ENCODE measurements at regions not wholly inside any gene's neighbourhood (a gene's known extent, or its start where the extent isn't known, plus 50 kb on each side); places are given as distances from the start of the nearest gene placed in this dataset.

DNA sequence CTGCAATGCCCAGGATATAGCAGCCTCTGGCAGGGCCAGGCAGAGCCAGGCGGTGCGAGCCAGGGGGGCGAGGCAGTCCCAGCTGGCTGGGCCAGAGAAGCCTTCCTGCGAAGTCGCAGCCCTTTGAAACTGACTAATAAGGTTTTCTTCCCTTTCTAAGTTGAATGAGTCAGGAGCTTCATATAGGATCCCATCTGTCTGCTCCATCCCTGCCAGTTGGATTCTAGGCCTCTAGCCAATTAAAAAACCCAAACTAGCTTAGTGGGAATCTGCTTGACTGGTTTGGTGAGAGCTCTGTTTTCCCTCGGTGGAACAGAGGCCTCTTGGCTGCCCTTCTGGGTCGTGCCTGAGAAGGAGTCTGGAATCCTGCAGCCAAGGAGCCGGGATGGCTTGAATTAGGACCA is 70.1 kb upstream of the RAPGEF1 start:
- DNase-seq = no peak

DNA sequence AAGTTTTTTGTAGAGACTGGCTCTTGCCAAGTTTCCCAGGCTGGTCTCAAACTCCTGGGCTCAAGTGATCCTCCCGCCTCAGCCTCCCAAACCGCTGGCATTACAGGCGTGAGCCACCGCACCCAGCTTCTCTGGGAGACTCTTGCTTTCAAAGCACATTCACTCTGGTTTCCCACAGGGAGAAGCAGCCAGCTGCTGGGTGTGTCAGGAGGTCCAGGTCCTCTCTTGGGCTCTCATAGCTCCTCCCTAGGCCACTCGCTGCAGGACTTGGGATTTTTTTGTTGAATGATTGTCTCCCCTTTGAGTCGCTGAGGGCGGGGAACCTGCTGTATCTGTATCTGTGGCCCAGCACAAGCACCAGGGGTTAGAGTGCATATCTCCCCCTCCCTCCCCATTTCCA is 68.4 kb upstream of the RAPGEF1 start:
- no peak for DNase-seq

DNA sequence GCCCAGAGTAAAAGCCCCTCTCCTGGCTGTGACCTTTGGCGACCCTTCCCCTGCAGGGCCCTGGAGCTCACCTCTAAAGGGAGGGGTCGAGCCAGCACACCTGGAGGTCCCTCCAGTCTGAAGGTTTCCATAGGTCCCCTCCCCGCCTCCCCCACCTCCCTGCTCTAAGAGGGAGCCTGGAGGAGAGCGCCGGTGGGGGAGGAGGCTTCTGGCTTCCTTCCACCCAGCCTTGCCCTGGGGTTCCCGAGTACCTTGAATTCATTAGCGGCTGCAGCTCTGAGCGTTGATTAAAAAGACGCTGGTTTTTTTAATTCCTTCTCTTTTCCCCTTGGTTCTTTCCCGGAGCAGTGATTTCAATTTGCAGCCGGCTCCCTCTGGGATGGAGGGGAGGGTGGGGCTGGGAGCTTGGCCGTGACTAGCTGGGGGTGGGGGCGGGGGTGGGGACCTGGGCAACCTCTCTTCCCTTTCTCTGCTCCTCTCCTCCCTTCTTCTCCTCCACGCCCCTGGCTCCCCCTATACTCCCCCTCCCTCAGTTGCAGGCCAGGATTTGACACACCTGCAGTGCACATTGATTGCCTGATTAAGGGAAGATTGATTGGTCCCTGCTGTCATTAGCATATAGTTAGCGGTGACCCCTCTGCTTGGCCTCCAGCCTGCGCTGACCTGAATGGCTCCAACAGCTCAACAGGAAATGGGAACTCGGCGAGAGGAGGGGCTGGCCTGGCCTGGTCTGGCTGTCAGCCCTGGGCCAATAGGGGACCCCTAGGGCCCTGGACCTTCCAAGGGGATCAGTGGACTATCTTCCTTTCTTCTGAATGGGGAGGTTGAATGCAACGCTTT is 67.5 kb upstream of the RAPGEF1 start:
- no peak for DNase-seq

DNA sequence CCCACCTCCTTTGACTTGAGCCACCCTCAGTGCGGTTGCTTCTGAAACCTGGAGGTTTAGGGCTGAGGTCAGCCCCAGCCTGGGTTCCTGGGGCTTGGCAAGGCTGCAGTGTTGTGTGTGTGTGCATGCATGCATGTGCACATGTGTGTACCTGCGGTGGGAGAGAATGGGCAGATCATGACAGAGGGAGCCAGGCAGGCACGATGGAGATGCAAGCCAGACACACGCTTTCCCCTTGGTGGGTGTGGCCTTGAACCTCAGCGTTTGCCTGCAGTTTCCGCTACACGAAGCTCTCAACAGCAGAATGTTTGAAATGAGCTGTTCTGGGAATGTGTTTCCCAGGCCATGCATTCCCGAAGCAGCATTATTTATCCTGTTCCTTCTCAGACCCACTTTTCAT is 65.9 kb upstream of the RAPGEF1 start:
- no peak for DNase-seq

DNA sequence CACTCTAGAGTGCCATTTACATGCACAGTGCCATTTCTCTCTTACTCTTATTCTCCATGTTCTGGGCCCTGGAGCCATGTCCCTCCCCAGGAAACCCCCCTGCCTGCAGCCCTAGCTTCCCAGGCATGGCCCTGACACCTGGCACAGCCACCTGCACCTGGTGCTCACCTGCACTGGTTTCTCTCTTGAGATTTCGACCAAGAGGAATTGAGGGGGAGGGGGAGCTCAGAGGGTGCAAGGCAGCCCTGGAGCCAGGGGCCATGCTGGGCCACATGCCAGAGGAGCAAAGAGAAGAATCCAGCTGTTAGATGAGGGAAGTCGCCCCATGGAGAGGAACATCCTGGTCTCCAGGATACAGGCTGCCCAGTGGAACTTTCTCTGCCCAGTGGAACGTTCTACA is 65.0 kb upstream of the RAPGEF1 start:
- DNase-seq = no peak

DNA sequence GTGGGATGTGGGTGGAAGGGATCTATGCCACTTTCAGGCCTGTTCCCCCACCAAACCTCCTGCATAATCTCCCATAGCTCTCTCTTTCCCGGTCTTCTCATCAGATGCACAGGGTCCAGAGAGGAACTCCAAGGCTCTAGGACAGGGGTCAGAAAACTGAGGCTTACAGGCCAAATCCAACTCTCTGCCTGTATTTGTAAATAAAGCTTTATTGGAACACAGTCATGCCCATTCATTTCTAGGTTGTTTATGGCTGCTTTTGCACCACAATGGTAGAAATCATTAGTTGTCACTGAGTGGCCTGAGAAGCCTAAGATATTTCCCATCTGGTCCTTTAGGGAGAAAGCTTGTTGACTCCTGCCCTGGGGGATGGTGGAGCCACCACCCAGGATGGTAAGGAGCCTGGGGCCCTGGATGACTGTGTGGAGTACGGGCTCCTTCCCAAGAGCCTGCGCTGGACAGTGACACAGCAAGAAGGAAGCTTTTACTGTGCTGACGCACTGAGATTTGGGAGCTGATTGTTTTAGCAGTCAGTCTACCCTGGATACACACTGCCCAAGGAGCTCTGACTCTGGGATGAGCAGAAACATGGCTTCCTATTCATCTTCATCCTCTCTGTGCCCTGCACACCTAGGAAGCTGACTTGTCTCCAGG is 64.0 kb upstream of the RAPGEF1 start:
- DNase-seq = no peak

DNA sequence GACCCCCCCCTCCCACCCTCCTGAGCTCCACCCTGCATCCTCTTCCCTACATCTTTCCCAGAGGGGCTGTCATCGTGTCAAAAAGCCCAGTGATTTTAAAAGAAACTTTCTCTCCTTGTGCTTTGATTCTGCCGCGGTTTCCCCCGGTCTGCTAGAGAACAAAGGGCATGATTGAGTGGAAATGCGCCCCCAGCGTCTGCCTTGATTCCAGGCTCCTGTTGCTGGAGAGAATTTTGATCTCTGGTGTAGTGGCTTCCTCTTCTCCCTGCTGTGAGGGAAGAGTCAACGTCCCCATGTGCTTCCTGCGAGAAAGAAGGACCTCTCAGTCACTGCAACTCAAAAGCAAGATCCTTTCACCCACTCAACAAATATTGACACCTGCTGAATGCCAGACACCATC is 61.9 kb upstream of the RAPGEF1 start:
- DNase-seq = no peak

DNA sequence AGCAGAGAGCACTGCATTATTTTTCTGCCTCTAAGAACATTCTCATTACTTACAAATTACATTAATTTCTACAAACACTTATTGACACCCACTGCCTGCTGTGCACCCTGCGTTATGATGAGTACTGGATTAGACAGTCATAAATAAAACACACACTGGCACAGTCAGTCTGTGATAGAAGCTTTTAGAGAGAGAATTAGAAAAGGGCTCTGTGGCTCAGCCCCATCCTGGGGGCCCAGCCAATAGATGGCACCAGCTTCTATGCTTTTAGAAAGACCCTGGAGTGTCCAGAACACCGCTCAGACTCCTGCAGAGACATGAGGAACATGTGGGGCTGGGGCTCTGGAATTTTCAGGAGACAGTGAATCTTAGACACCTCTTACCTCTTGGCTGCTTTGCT is 61.0 kb upstream of the RAPGEF1 start:
- no peak for DNase-seq

DNA sequence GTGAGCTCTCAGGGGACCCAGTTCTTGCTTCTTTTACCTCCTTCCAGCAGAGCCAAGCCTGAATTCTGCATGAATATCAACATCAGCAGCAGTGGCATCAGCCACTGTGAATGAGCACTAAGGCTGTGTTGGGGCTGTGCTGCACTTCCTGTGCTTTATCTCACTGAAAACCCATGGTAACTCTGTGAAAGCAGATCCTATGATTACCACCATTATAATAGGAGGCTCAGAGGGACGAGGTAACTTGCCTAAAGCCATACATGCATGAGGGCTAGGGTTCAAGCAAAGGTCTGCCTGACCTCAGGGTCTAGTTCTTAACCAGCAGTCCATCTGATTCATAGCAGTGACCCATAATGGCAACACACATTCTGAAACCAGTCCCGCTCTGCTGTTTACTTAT is 60.5 kb upstream of the RAPGEF1 start:
- no peak for DNase-seq

DNA sequence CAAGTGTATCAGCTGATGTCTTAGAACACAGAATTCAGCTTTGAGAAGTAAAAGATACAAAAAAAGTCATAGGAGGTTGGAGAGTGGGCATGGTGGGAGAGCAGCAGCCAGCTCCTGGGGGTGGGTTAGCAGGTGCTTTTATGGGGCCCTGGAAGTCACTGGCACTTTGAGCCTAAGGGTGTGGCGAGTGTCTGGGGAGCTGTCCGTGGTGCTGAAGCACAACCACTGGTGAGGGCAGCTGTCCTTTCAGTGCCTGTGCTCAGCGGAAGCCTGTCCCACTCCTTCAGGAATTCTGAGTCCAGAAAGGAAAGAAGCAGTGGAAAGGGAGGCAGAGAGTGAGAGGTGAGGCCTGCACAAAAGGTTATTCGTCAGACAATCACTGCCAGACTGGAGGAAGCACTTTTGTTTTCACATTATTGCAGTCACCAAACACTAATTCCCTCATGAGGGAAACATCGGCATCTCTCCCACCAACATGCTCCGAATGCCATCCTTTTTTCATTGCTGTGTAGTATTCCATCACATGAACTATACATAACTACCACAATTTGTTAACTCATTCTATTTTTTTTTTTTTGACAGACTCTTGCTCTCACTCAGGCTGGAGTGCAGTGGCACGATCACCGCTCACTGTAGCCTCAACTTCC is 59.4 kb upstream of the RAPGEF1 start:
- peak; percentile 72 for DNase-seq

DNA sequence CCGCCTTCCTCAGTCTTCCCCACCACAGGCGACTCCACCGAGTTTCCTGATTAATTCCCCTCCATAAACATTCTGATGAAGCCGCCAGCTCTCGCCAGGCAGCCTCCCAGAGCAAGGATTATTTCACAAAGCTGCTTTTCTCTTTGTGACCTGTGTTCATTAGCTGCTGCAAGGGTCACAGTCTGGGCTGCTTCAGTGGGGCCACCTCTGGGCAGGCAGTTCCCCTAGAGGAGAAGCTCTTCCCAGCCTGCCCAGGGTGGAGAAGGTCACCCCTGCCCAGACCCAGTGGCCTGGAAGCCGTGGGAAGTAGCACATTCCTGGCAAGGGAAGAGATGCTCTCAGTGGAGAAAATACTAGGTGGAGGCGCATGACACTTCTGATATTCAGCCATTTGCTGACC is 58.4 kb upstream of the RAPGEF1 start:
- no peak for DNase-seq

DNA sequence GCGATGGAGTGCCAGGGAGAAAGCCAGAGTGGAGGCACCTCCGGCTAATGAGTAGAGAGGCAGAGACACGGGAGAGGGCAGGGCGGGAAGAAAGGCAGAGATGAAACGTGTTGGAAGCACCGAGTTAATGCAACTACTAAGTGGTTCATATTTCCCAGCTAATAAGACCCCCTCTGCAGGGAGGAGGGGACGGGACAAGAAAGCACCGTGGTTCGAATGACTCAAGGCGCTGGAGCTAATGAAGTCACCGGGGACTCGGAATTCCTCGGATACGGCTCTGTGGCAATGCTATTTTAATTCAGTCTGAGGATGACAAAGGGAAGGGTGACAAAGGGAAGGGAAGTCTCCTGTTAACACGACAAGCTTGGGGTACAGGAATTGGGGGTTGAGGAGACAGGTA is 54.5 kb upstream of the RAPGEF1 start:
- no peak for DNase-seq

DNA sequence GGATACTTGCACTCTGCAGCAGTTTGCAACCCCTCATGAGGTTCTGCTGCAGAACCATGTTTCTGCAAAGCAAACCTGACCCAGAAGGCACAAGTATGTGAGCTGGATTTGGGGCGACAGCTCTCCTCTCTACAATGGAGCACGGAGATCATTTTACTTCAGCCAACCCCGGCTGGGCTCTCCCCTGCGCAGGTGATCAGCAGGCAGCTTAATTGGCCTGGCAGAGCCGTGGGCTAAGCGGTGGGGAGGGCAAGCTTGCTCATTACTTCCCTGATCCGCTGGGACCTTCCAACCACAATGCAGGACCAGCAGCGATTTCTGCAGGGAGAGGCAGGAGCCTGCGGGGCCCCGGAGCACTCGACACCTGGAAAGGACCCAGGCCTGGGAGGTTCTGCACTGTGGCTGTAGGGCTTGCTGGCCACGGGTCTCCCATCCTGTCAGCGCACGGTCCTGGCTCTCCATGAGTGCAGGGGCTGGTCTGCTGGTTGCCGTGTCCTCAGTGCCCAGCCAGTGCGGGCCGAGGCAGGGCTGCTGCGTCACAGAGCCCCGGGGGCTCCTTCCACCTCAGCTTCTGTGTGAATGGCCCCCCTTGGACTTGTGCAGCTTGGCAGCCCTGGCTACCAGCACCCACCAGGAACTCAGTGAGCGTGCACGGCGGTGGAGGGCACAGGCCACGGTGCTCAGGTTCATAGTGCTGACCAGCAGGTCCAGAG is 51.8 kb upstream of the RAPGEF1 start:
- no peak for DNase-seq

Data from activated CD8-positive, alpha-beta memory T cell treated with anti-CD3 and anti-CD28 coated beads for 24 hours (primary cell).